HG03460 (cell line): ENCODE measurements at regions not wholly inside any gene's neighbourhood (a gene's known extent, or its start where the extent isn't known, plus 50 kb on each side); places are given as distances from the start of the nearest gene placed in this dataset.

ENCODE experiments used
- ATAC-seq: cut with Tn5 transposase; IDR thresholded peaks from one replicate; pipeline ENCODE4 v1.9.1; 2021; ENCODE audit not compliant: unreplicated experiment

GRCh38 chr10:28481968-28482367 lies 51.0 kb upstream of the WAC start:
- no peak for ATAC-seq
